ENCODE measurements at regions not wholly inside any gene's neighbourhood (a gene's known extent, or its start where the extent isn't known, plus 50 kb on each side); places are given as distances from the start of the nearest gene placed in this dataset.

- no peak for DNase-seq (ENCODE audit: low read depth in 2 of 2)
Observed at GRCh38 chr1:55690366-55690765, 475.2 kb upstream of the USP24 start.

GRCh38 chr1:55689800-55690199 lies 474.6 kb upstream of the USP24 start:
- no peak for DNase-seq (ENCODE audit: low read depth in 2 of 2)

- DNase-seq (ENCODE audit: low read depth in 2 of 2) = no peak
Observed at GRCh38 chr1:55685560-55685959, 470.4 kb upstream of the USP24 start.

- no peak for DNase-seq (ENCODE audit: low read depth in 2 of 2)
Observed at GRCh38 chr1:55684131-55684650, 469.0 kb upstream of the USP24 start.

- no peak for DNase-seq (ENCODE audit: low read depth in 2 of 2)
Observed at GRCh38 chr1:55682198-55682597, 467.0 kb upstream of the USP24 start.

- no peak for DNase-seq (ENCODE audit: low read depth in 2 of 2)
Observed at GRCh38 chr1:55679971-55680370, 464.8 kb upstream of the USP24 start.

GRCh38 chr1:55673416-55673815 lies 458.3 kb upstream of the USP24 start:
- no peak for DNase-seq (ENCODE audit: low read depth in 2 of 2)

GRCh38 chr1:55670331-55671082 lies 455.3 kb upstream of the USP24 start:
- no peak for DNase-seq (ENCODE audit: low read depth in 2 of 2)

- no peak for DNase-seq (ENCODE audit: low read depth in 2 of 2)
Observed at GRCh38 chr1:55669293-55669692, 454.1 kb upstream of the USP24 start.

GRCh38 chr1:55662875-55663274 lies 447.7 kb upstream of the USP24 start:
- no peak for DNase-seq (ENCODE audit: low read depth in 2 of 2)

GRCh38 chr1:55658917-55659316 lies 443.8 kb upstream of the USP24 start:
- DNase-seq (ENCODE audit: low read depth in 2 of 2) = no peak

GRCh38 chr1:55654750-55655149 lies 439.6 kb upstream of the USP24 start:
- DNase-seq (ENCODE audit: low read depth in 2 of 2) = no peak

- no peak for DNase-seq (ENCODE audit: low read depth in 2 of 2)
Observed at GRCh38 chr1:55654171-55654570, 439.0 kb upstream of the USP24 start.

- DNase-seq (ENCODE audit: low read depth in 2 of 2) = no peak
Observed at GRCh38 chr1:55650444-55650843, 435.3 kb upstream of the USP24 start.

GRCh38 chr1:55646181-55646580 lies 431.0 kb upstream of the USP24 start:
- no peak for DNase-seq (ENCODE audit: low read depth in 2 of 2)

- no peak for DNase-seq (ENCODE audit: low read depth in 2 of 2)
Observed at GRCh38 chr1:55645270-55645669, 430.1 kb upstream of the USP24 start.

GRCh38 chr1:55641947-55642346 lies 426.8 kb upstream of the USP24 start:
- DNase-seq (ENCODE audit: low read depth in 2 of 2) = no peak

GRCh38 chr1:55640708-55641473 lies 425.7 kb upstream of the USP24 start:
- peak; percentile 2 to 5 for DNase-seq (ENCODE audit: low read depth in 2 of 2)

- DNase-seq (ENCODE audit: low read depth in 2 of 2) = no peak
Observed at GRCh38 chr1:55639526-55639925, 424.4 kb upstream of the USP24 start.

- DNase-seq (ENCODE audit: low read depth in 2 of 2) = no peak
Observed at GRCh38 chr1:55639051-55639450, 423.9 kb upstream of the USP24 start.

- no peak for DNase-seq (ENCODE audit: low read depth in 2 of 2)
Observed at GRCh38 chr1:55636696-55637095, 421.5 kb upstream of the USP24 start.

GRCh38 chr1:55635856-55636255 lies 420.7 kb upstream of the USP24 start:
- no peak for DNase-seq (ENCODE audit: low read depth in 2 of 2)

GRCh38 chr1:55634516-55634915 lies 419.4 kb upstream of the USP24 start:
- DNase-seq (ENCODE audit: low read depth in 2 of 2) = no peak
